CD4-positive, alpha-beta memory T cell (primary cell): ENCODE measurements at regions not wholly inside any gene's neighbourhood (a gene's known extent, or its start where the extent isn't known, plus 50 kb on each side); places are given as distances from the start of the nearest gene placed in this dataset.
"Not testable (repeated sequence)": the region's sequence is repeated elsewhere in the genome, so short reads cannot be mapped to it uniquely, and the experiment has no call there.

Experiments
- CTCF ChIA-PET: fragments of 350-600 bp; sonication (Branson Sonifier 250); formaldehyde crosslinking; loops from one replicate; lab custom pipeline; 2021; ENCODE audit warnings: inconsistent platforms; ENCODE audit not compliant: partially characterized antibody; lab: Charles Lee
- POLR2A ChIA-PET: fragments of 350-600 bp; sonication (Branson Sonifier 250); formaldehyde crosslinking; loops from one replicate; lab custom pipeline; 2021; ENCODE audit not compliant: partially characterized antibody; lab: Charles Lee
- DNase-seq, 5 donors: peaks; one replicate each; pipeline versions ENCODE4 v3.0.0 to v3.0.0-alpha.2; 2020 to 2022; ENCODE audit warnings: mixed read lengths in 1 of 5
- H3K27ac ChIP-seq: one replicate; pipeline ENCODE4 v1.7.0; 2013; ENCODE audit warnings: low read depth, low read length
- H3K27me3 ChIP-seq: 2 replicates; pipeline ENCODE4 v1.7.0; 2013; ENCODE audit warnings: mild to moderate bottlenecking, low read length, moderate library complexity; ENCODE audit not compliant: insufficient read depth
- H3K36me3 ChIP-seq: 2 replicates; pipeline ENCODE4 v1.7.0; 2013; ENCODE audit warnings: mild to moderate bottlenecking, low read length, moderate library complexity; ENCODE audit not compliant: insufficient read depth
- H3K4me1 ChIP-seq: 2 replicates; pipeline ENCODE4 v1.7.0; 2013; ENCODE audit warnings: mild to moderate bottlenecking, low read length, moderate library complexity; ENCODE audit not compliant: insufficient read depth
- H3K4me3 ChIP-seq, 2 donors: one replicate each; pipeline ENCODE4 v1.7.0; 2013; ENCODE audit warnings: low read length in 2 of 2, mild to moderate bottlenecking in 1 of 2
- H3K9me3 ChIP-seq, 2 donors: one replicate each; pipeline ENCODE4 v1.7.0; 2013; ENCODE audit warnings: low read length in 2 of 2, control low read depth in 1 of 2; ENCODE audit not compliant: control insufficient read depth in 1 of 2
- H3K27ac Mint-ChIP-seq, 7 donors: one replicate each; pipeline ENCODE4 v1.8.0; 2020 to 2021; ENCODE audit warnings: mixed read lengths in 7 of 7, mild to moderate bottlenecking in 6 of 7, inconsistent platforms in 3 of 7, moderate library complexity in 3 of 7
- H3K27me3 Mint-ChIP-seq, 2 donors: one replicate each; pipeline ENCODE4 v1.8.0; 2020 to 2021; ENCODE audit warnings: mixed read lengths in 2 of 2
- H3K36me3 Mint-ChIP-seq, 2 donors: one replicate each; pipeline ENCODE4 v1.8.0; 2020 to 2021; ENCODE audit warnings: mixed read lengths in 2 of 2, inconsistent platforms in 1 of 2, mild to moderate bottlenecking in 1 of 2
- H3K4me1 Mint-ChIP-seq, 4 donors: one replicate each; pipeline ENCODE4 v1.8.0; 2020 to 2021; ENCODE audit warnings: mixed read lengths in 4 of 4, mild to moderate bottlenecking in 1 of 4
- H3K4me3 Mint-ChIP-seq, 8 donors: one replicate each; pipeline ENCODE4 v1.8.0; 2020 to 2021; ENCODE audit warnings: mixed read lengths in 8 of 8, mild to moderate bottlenecking in 7 of 8, moderate library complexity in 6 of 8, inconsistent platforms in 3 of 8
- H3K9me3 Mint-ChIP-seq, 8 donors: one replicate each; pipeline ENCODE4 v1.8.0; 2020 to 2021; ENCODE audit warnings: mixed read lengths in 8 of 8, mild to moderate bottlenecking in 5 of 8, inconsistent platforms in 3 of 8, moderate library complexity in 1 of 8
- intact Hi-C: fragments of 100-400 bp; cut with micrococcal nuclease; formaldehyde crosslinking; loops from one replicate; pipeline ENCODE4 v1.15.1; 2023

DNA sequence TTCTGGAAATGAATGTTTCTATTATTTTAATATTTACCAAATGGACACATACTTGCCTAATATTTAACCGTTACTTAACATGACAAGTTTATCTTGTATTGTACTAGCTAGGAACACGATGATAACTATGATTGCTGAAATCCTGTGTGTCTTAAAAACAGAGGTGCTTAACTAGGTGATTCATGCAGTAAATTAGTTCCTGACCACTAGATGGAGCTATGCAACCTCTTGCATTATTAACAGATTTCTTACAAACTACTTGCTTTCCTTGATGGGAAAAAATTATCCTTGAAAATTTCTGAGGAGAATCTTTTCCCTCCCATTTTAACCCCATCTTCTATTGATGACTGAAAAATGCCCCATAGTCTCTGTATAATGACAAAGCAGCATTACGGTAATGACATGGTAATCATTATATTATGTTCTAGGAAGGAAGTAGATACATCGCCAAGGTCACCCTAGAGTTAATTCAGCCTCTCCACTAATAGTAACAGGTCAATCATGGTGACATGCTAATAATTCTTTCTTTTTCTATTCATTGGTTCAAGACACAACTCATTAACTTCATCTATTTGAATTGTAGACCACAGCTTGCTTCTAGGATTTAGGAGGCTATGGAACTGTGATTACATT, 844.2 kb downstream of the RAPGEF2 start:
- H3K36me3 Mint-ChIP-seq, result no peaks in the 10 kb centered on the region
- CTCF ChIA-PET, result interaction anchor here (1.2 kb wide), 1 partner anchor 10 kb away, joined by 3 read pairs; no protein-coding TSS in a partner anchor
- no peaks in the 10 kb centered on the region for H3K27me3 Mint-ChIP-seq
- no peaks in the 10 kb centered on the region for H3K4me1 ChIP-seq
- no peaks in the 10 kb centered on the region for H3K9me3 ChIP-seq
- H3K4me3 Mint-ChIP-seq, result no peak overlapping the region
- H3K27me3 ChIP-seq, result no peaks in the 10 kb centered on the region
- no peaks in the 10 kb centered on the region for H3K36me3 ChIP-seq
- H3K4me3 ChIP-seq, result no peak overlapping the region
- peak in 1 of 5 donors; percentile 2 for DNase-seq
- H3K27ac Mint-ChIP-seq, result no peak overlapping the region
- H3K4me1 Mint-ChIP-seq, result no peaks in the 10 kb centered on the region
- H3K27ac ChIP-seq, result no peak overlapping the region
- intact Hi-C loops, result no loop called here
- POLR2A ChIA-PET, result no interaction called here
- H3K9me3 Mint-ChIP-seq, result peaks cover 0 to 4% (median 0%) of the 10 kb centered on the region in 8 donors

DNA sequence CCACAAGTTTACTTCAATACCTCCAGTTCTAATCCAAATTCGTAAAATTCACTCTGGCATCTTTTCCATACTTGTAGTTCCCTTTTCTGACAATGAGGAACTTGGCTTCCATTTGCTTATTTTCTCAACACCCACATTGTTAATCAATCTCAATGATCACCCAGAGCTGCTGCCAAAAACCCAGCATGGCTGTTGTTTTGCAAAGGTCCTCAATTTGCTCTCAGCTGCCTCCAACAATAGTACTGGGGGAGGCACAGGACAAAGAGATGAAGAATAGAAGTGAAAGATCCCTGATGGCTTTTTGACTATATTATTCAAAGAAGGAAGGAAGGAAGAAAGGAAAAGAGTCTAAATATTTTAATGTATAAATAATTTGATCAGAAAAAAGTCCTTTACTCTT, 847.8 kb downstream of the RAPGEF2 start:
- intact Hi-C loops, result no loop called here
- Mint-ChIP-seq H3K9me3 (peaks cover 0 to 4% (median 0%) of the 10 kb centered on the region in 8 donors), H3K4me3 (no peak overlapping the region), H3K4me1 (no peaks in the 10 kb centered on the region), H3K36me3 (no peaks in the 10 kb centered on the region), H3K27me3 (no peaks in the 10 kb centered on the region), H3K27ac (no peak overlapping the region)
- Histone ChIP-seq H3K9me3 (no peaks in the 10 kb centered on the region), H3K4me1 (no peaks in the 10 kb centered on the region), H3K27me3 (no peaks in the 10 kb centered on the region), H3K4me3 (no peak overlapping the region), H3K36me3 (no peaks in the 10 kb centered on the region), H3K27ac (no peak overlapping the region)
- POLR2A ChIA-PET, result no interaction called here
- CTCF ChIA-PET, result interaction anchor here (0.6 kb wide), 1 partner anchor 81 kb away, joined by 3 read pairs; no protein-coding TSS in a partner anchor
- DNase-seq, result no peak

DNA sequence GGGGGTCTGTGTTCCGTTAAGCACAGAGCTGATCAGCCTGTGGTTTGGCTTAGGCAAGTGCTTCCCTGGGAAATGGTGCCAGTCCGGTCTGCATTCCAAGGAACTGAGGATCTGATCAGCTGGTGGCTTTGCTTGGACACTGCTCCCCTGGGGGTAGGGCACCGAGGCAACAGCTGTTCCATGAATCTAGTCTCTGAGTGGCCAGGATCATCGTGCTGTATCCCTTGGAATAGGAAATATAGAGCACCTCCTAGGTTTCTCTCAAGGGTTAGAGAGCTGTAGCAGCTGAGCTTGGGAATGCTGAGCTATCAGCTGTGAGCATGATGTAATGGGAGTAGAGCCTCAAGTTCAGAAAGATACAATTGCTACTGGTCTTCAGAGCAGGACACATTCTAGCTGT, 863.9 kb downstream of the RAPGEF2 start:
- Mint-ChIP-seq H3K4me1 (no peaks in the 10 kb centered on the region), H3K27ac (no peak overlapping the region)
- no peak overlapping the region for H3K27ac ChIP-seq

DNA sequence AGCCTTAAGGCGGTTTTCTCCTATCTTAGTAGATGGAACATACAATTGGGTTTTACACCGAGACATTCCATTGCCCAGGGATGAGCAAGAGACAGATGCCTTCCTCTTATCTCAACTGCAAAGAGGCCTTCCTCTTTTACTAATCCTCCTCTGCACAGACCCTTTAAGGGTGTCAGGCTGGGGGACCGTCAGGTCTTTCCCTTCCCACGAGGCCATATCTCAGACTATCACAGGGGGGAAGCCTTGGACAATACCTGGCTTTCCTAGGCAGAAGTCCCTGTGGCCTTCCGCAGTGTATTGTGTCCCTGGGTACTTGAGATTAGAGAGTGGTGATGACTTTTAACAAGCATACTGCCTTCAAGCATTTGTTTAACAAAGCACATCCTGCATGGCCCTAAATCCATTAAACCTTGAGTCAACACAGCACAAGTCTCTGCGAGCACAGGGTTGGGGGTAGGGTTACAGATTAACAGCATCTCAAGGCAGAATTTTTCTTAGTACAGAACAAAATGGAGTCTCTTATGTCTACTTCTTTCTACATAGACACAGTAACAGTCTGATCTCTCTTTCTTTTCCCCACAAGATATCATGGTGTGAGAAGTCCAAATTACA, 874.1 kb downstream of the RAPGEF2 start:
- H3K27ac Mint-ChIP-seq, H3K4me1 Mint-ChIP-seq, H3K27me3 ChIP-seq, H3K36me3 ChIP-seq, H3K4me3 Mint-ChIP-seq, DNase-seq, H3K4me1 ChIP-seq, POLR2A ChIA-PET, H3K27me3 Mint-ChIP-seq, intact Hi-C loops, H3K27ac ChIP-seq, H3K4me3 ChIP-seq, CTCF ChIA-PET, H3K36me3 Mint-ChIP-seq, H3K9me3 ChIP-seq: not testable (repeated sequence)
- peaks cover 2 to 11% (median 3%) of the 10 kb centered on the region in 8 donors for H3K9me3 Mint-ChIP-seq

More for the DNA sequence above, 863.9 kb downstream of the RAPGEF2 start:
- Histone ChIP-seq H3K4me3 (no peak overlapping the region), H3K27me3 (no peaks in the 10 kb centered on the region), H3K4me1 (no peaks in the 10 kb centered on the region), H3K36me3 (no peaks in the 10 kb centered on the region), H3K9me3 (no peaks in the 10 kb centered on the region)
- intact Hi-C loops, result no loop called here
- POLR2A ChIA-PET, result no interaction called here
- Mint-ChIP-seq H3K4me3 (no peak overlapping the region), H3K36me3 (no peaks in the 10 kb centered on the region), H3K27me3 (no peaks in the 10 kb centered on the region), H3K9me3 (peaks cover 0 to 13% (median 6%) of the 10 kb centered on the region in 8 donors)
- no peak for DNase-seq
- CTCF ChIA-PET, result no interaction called here

- Histone ChIP-seq H3K4me1 (no peaks in the 10 kb centered on the region), H3K9me3 (no peaks in the 10 kb centered on the region), H3K36me3 (no peaks in the 10 kb centered on the region), H3K27me3 (no peaks in the 10 kb centered on the region), H3K4me3 (no peak overlapping the region), H3K27ac (no peak overlapping the region)
- Mint-ChIP-seq H3K4me1 (no peaks in the 10 kb centered on the region), H3K27ac (no peak overlapping the region), H3K9me3 (peaks cover 2 to 11% (median 3%) of the 10 kb centered on the region in 8 donors), H3K27me3 (no peaks in the 10 kb centered on the region), H3K36me3 (no peaks in the 10 kb centered on the region), H3K4me3 (no peak overlapping the region)
- DNase-seq, result no peak
- POLR2A ChIA-PET, result no interaction called here
- CTCF ChIA-PET, result no interaction called here
- intact Hi-C loops, result no loop called here
These were observed 875.2 kb downstream of the RAPGEF2 start for GRCh38 chr4:159977907-159978617.

DNA sequence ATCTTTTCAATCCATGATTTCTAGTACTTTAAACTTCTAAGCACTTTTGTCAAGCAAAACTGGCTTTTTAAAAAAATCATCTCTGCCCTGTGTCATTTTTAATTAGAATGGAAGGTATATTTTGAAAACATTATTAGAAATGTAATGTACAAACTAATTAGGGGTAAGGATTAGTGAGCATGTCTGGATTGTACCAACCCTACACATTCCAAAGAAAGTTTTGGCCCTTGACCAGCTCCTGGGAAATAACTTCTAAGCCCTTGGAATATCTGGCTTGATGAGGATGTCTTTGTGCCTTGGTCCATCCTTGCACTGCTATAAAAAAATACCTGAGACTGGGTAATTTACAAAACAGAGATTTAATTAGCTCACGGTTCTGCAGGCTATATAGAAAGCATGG, 876.5 kb downstream of the RAPGEF2 start:
- no peaks in the 10 kb centered on the region for H3K9me3 ChIP-seq
- intact Hi-C loops, result no loop called here
- no peak for DNase-seq
- H3K27ac ChIP-seq, result no peak overlapping the region
- CTCF ChIA-PET, result no interaction called here
- Mint-ChIP-seq H3K4me3 (no peak overlapping the region), H3K27ac (no peak overlapping the region), H3K36me3 (no peaks in the 10 kb centered on the region), H3K4me1 (no peaks in the 10 kb centered on the region), H3K9me3 (peaks cover 0 to 11% (median 2%) of the 10 kb centered on the region in 8 donors), H3K27me3 (no peaks in the 10 kb centered on the region)
- no peaks in the 10 kb centered on the region for H3K36me3 ChIP-seq
- no peaks in the 10 kb centered on the region for H3K4me1 ChIP-seq
- POLR2A ChIA-PET, result no interaction called here
- H3K4me3 ChIP-seq, result no peak overlapping the region
- no peaks in the 10 kb centered on the region for H3K27me3 ChIP-seq

- ChIA-PET CTCF (no interaction called here), POLR2A (no interaction called here)
- no peaks in the 10 kb centered on the region for H3K9me3 ChIP-seq
- H3K4me3 Mint-ChIP-seq, result no peak overlapping the region
- H3K4me3 ChIP-seq, result no peak overlapping the region
- no peak for DNase-seq
- H3K27me3 Mint-ChIP-seq, result no peaks in the 10 kb centered on the region
- H3K4me1 Mint-ChIP-seq, result no peaks in the 10 kb centered on the region
- H3K9me3 Mint-ChIP-seq, result peaks cover 0 to 11% (median 2%) of the 10 kb centered on the region in 8 donors
- H3K4me1 ChIP-seq, result no peaks in the 10 kb centered on the region
- intact Hi-C loops, result no loop called here
- no peaks in the 10 kb centered on the region for H3K36me3 ChIP-seq
- H3K27ac Mint-ChIP-seq, result no peak overlapping the region
- H3K27me3 ChIP-seq, result no peaks in the 10 kb centered on the region
- no peaks in the 10 kb centered on the region for H3K36me3 Mint-ChIP-seq
- no peak overlapping the region for H3K27ac ChIP-seq
These were observed 877.1 kb downstream of the RAPGEF2 start for GRCh38 chr4:159979953-159980352.
